RKO (cell line): ENCODE measurements at regions not wholly inside any gene's neighbourhood (a gene's known extent, or its start where the extent isn't known, plus 50 kb on each side); places are given as distances from the start of the nearest gene placed in this dataset.
"Not testable (repeated sequence)": the region's sequence is repeated elsewhere in the genome, so short reads cannot be mapped to it uniquely, and the experiment has no call there.

Experiments used
- DNase-seq: peaks from one replicate; pipeline ENCODE4 v3.0.0-alpha.2; 2016; ENCODE audit warnings: low spot score

GRCh38 chr7:155948423-155948822 is 136.2 kb upstream of the SHH start:
- DNase-seq, result no peak

- DNase-seq, result peak; percentile 78
Measured at GRCh38 chr7:155947051-155947450, 134.8 kb upstream of the SHH start.

- no peak for DNase-seq
Measured at GRCh38 chr7:155945670-155946325, 133.5 kb upstream of the SHH start.

GRCh38 chr7:155944901-155945300 is 132.6 kb upstream of the SHH start:
- no peak for DNase-seq

GRCh38 chr7:155943251-155943899 is 131.1 kb upstream of the SHH start:
- DNase-seq, result no peak

GRCh38 chr7:155942226-155942950 is 130.1 kb upstream of the SHH start:
- DNase-seq, result no peak

- no peak for DNase-seq
Measured at GRCh38 chr7:155941688-155942087, 129.4 kb upstream of the SHH start.

- no peak for DNase-seq
Measured at GRCh38 chr7:155939350-155939749, 127.1 kb upstream of the SHH start.

GRCh38 chr7:155938129-155938528 is 125.9 kb upstream of the SHH start:
- DNase-seq, result no peak

- DNase-seq, result no peak
Measured at GRCh38 chr7:155935726-155936125, 123.5 kb upstream of the SHH start.

- no peak for DNase-seq
Measured at GRCh38 chr7:155935005-155935557, 122.8 kb upstream of the SHH start.

- DNase-seq, result not testable (repeated sequence)
Measured at GRCh38 chr7:155932324-155932723, 120.1 kb upstream of the SHH start.

- no peak for DNase-seq
Measured at GRCh38 chr7:155931396-155932085, 119.3 kb upstream of the SHH start.

- no peak for DNase-seq
Measured at GRCh38 chr7:155930527-155930926, 118.3 kb upstream of the SHH start.

- DNase-seq, result no peak
Measured at GRCh38 chr7:155930061-155930460, 117.8 kb upstream of the SHH start.

- DNase-seq, result no peak
Measured at GRCh38 chr7:155928583-155928982, 116.3 kb upstream of the SHH start.

- no peak for DNase-seq
Measured at GRCh38 chr7:155927905-155928304, 115.6 kb upstream of the SHH start.

GRCh38 chr7:155925682-155926081 is 113.4 kb upstream of the SHH start:
- no peak for DNase-seq

- DNase-seq, result no peak
Measured at GRCh38 chr7:155922067-155922816, 110.0 kb upstream of the SHH start.

- DNase-seq, result no peak
Measured at GRCh38 chr7:155921804-155922066, 109.5 kb upstream of the SHH start.

- no peak for DNase-seq
Measured at GRCh38 chr7:155921086-155921803, 109.0 kb upstream of the SHH start.
